Spinal cord (tissue), 9 donors: ENCODE measurements at regions not wholly inside any gene's neighbourhood (a gene's known extent, or its start where the extent isn't known, plus 50 kb on each side); places are given as distances from the start of the nearest gene placed in this dataset.
"Not testable (repeated sequence)": the region's sequence is repeated elsewhere in the genome, so short reads cannot be mapped to it uniquely, and the experiment has no call there.

Experiments
- DNase-seq, 6 donors: peaks; one replicate each; pipeline versions ENCODE4 v3.0.0 to v3.0.0-alpha.2; 2013 to 2015; ENCODE audit warnings: low spot score in 6 of 6, low read depth in 4 of 6
- H3K27ac ChIP-seq: one replicate; pipeline ENCODE4 v1.5.1; 2013; ENCODE audit warnings: low read depth, low read length, control low read depth
- H3K27me3 ChIP-seq: one replicate; pipeline ENCODE4 v1.6.1; 2013; ENCODE audit warnings: low read length; ENCODE audit not compliant: control insufficient read depth, insufficient read depth
- H3K36me3 ChIP-seq: one replicate; pipeline ENCODE4 v1.6.1; 2013; ENCODE audit warnings: low read length; ENCODE audit not compliant: control insufficient read depth, insufficient read depth
- H3K4me1 ChIP-seq: one replicate; pipeline ENCODE4 v1.6.1; 2013; ENCODE audit warnings: low read length; ENCODE audit not compliant: control insufficient read depth, insufficient read depth
- H3K4me3 ChIP-seq: one replicate; pipeline ENCODE4 v1.5.1; 2013; ENCODE audit warnings: low read depth, low read length, control low read depth
- H3K9me3 ChIP-seq: one replicate; pipeline ENCODE4 v1.6.1; 2013; ENCODE audit warnings: low read length; ENCODE audit not compliant: control insufficient read depth, insufficient read depth
- WGBS: methylation state at CpG from one replicate; pipeline ENCODE4 v1.1.5; 2013; ENCODE audit warnings: missing lambda C conversion rate; ENCODE audit not compliant: insufficient coverage; 5-methylcytosine and 5-hydroxymethylcytosine counted together
- donor health status: healthy.

DNA sequence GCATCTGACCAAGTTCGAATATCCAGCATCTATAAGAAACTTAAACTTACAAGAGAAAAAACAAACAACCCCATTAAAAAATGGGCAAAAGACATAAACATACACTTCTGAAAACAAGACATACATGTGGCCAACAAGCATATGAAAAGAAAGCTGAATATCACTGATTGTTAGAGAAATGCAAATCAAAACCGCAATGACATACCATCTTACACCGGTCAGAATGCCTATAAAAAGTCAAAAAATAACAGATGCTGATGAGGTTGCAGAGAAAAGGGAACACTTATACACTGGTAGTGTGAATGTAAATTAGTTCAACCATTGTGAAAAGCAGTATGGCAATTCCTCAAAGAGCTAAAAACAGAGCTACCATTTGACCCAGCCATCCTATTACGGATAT, 166.0 kb downstream of the RRAGB start:
- not testable (repeated sequence) for H3K27ac ChIP-seq, DNase-seq, H3K36me3 ChIP-seq, H3K9me3 ChIP-seq, H3K4me3 ChIP-seq, H3K4me1 ChIP-seq, H3K27me3 ChIP-seq
- 80% methylated on average over 1 of the region's 4 CpGs for WGBS

DNA sequence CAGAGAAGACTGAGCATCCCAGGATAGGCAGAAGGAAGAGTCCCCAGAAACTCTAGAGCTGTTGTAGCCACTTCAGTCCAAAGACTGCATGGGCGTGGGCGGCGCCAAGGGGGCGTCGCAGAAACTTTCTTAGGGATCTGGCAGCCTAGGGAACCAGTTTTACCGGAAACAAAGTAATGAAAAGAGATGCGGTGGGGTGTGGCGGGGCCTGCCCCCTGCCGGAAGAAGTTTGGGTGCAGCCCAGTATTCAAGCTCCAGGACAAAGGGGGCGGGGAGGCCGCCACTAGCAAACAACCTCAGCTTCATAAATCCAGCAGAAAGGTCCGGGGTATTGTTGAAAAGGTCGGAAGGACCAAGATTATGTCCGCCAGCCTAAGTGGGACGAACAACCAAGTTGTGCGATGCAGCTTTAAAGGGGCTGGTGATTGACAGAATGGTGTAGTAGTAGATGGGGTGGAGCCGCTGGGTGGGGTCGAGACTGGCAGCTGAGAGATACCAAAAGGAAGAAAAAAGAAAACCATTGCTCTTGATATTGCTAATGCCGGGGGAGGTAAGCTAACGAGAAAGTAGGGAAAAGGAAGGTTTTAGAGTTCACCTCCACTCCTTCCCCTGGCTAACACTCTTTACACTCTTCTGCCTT, 190.5 kb downstream of the RRAGB start:
- H3K36me3 ChIP-seq = no peaks in the 10 kb centered on the region
- peaks cover 5% of the 10 kb centered on the region for H3K4me1 ChIP-seq
- no peaks in the 10 kb centered on the region for H3K9me3 ChIP-seq
- no peak overlapping the region for H3K27ac ChIP-seq
- 23% methylated on average over 14 of the region's 20 CpGs for WGBS
- H3K27me3 ChIP-seq = no peaks in the 10 kb centered on the region
- peak in 3 of 6 donors; percentile 7 to 67 (median 59) for DNase-seq
- peak overlapping the region; percentile 53 for H3K4me3 ChIP-seq

DNA sequence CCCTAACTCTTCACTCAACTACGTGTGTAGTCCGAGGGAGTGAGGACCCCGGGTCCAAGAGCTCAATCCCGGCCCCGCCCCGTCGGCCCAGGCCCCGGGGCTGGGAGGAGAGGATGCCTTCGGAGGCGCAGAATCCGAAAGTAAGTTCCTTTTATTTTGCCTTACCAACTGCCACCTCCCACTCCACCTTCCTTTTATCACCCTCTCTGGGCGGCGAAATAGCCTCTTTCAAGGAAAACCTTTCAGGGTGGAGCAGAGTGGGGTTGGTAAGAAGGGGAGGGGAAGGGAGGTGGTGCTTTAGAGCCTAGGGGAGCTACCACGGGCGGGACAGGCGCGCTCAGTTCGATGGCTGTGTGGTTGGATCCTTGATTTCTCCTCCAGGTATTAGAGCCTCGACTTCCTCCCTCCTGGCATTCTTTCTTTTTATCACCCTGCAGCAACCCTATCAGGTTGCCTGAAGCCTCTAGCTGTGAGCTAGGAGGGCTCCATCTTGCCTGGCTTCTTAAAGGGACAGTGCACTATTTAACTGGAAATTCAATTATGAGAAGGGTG, 191.2 kb downstream of the RRAGB start:
- no peaks in the 10 kb centered on the region for H3K9me3 ChIP-seq
- 20% methylated on average over 1 of the region's 19 CpGs for WGBS
- H3K36me3 ChIP-seq = no peaks in the 10 kb centered on the region
- peak overlapping the region; percentile 53 for H3K4me3 ChIP-seq
- DNase-seq = peak in 5 of 6 donors; percentile 9 to 76 (median 17)
- H3K27me3 ChIP-seq = no peaks in the 10 kb centered on the region
- H3K4me1 ChIP-seq = peaks cover 5% of the 10 kb centered on the region
- H3K27ac ChIP-seq = peak overlapping the region; percentile 35

DNA sequence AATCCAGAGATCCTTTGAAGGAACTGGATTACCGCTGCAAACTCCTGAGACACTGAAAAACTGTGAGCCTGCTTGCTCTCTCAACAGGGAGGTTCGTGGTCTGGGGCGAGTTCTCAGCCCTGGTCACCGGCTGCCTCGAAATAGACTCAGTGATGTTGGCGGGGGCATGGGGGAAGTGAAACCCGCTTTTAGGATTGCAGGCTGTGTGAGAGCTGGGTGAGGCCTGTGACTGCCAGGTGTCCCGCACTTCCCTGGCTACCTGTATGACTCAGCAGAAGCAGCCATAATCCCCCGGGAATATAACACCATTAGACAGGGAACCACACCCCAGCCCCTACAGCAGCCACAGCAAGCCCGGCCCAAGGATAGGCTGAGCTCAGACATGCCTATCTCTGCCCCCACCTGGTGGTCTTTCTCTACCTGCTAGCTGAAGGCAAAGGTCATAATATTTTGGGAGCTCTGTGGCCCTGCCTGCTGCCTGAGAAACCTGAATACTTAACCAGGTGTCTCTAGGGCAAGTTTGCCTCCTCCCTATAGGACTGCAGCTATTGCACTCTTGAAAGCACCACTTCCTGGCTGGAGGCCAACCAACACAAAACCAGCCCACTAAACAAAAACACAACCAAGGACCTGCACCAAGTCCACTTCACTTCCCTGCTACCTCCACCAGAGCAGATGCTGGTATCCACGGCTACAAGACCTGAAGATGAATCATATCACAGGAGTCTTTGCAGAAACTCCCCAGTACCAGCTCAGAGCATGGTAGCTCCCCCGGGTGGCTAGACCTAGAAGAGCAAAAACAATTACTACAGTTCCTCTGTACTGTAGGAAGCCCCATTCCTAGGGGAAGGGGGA, 202.0 kb downstream of the RRAGB start:
- 62% methylated on average over 9 of the region's 12 CpGs for WGBS
- H3K4me3 ChIP-seq = no peak overlapping the region
- H3K9me3 ChIP-seq = no peaks in the 10 kb centered on the region
- H3K27me3 ChIP-seq = no peaks in the 10 kb centered on the region
- no peak overlapping the region for H3K27ac ChIP-seq
- DNase-seq = no peak
- H3K36me3 ChIP-seq = no peaks in the 10 kb centered on the region
- H3K4me1 ChIP-seq = no peaks in the 10 kb centered on the region

DNA sequence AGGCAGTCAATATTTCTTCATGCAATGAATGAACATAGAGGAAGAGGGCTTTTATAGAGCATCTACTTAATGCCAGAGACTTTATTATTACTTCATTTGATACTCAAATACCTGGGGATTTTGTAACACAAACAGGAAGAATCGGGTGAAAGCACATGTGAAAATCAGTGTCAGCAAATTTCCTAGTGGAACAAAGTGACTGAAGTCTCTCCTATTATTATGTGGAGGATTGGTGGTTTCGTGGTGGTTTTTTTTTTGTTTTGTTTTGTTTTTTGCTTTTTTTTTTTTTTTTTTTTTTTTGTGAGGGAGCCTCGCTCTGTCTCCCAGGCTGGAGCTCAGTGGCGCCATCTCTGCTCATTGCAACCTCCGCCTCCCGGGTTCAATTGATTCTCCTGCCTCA, 207.0 kb downstream of the RRAGB start:
- H3K27me3 ChIP-seq = no peaks in the 10 kb centered on the region
- no CpG with 5 or more reads among the region's 6 CpGs for WGBS
- no peaks in the 10 kb centered on the region for H3K4me1 ChIP-seq
- no peaks in the 10 kb centered on the region for H3K36me3 ChIP-seq
- H3K27ac ChIP-seq = no peak overlapping the region
- no peak for DNase-seq
- no peak overlapping the region for H3K4me3 ChIP-seq
- no peaks in the 10 kb centered on the region for H3K9me3 ChIP-seq

DNA sequence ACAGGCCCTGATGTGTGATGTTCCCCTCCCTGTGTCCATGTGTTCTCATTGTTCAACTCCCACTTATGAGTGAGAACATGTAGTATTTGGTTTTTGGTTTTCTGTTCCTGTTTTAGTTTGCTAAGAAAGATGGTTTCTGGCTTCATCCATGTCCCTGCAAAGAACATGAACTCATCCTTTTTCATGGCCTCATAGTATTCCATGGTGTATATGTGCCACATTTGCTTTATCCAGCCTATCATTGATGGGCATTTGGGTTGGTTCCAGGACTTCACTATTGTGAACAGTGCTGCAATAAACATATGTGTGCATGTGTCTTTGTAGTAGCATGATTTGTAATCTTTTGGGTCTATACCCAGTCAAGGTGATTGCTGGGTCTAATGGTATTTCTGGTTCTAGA, 211.0 kb downstream of the RRAGB start:
- H3K27ac ChIP-seq, H3K4me1 ChIP-seq, H3K36me3 ChIP-seq, DNase-seq, H3K4me3 ChIP-seq, H3K27me3 ChIP-seq, H3K9me3 ChIP-seq: not testable (repeated sequence)
